Nephron (organoid): ENCODE measurements at regions not wholly inside any gene's neighbourhood (a gene's known extent, or its start where the extent isn't known, plus 50 kb on each side); places are given as distances from the start of the nearest gene placed in this dataset.

ENCODE experiments used
- H3K27ac Mint-ChIP-seq, 3 experiments: 2 replicates each; pipeline ENCODE4 v1.8.0; 2020; ENCODE audit warnings: mixed read lengths in 3 of 3, mild to moderate bottlenecking in 2 of 3, moderate library complexity in 1 of 3
- H3K27me3 Mint-ChIP-seq: 2 replicates; pipeline ENCODE4 v1.8.0; 2021; ENCODE audit warnings: low read depth, mild to moderate bottlenecking, moderate library complexity, mixed read lengths
- H3K36me3 Mint-ChIP-seq: 2 replicates; pipeline ENCODE4 v1.8.0; 2020; ENCODE audit warnings: low read depth, mixed read lengths
- H3K4me1 Mint-ChIP-seq: 2 replicates; pipeline ENCODE4 v1.8.0; 2020; ENCODE audit warnings: mixed read lengths
- H3K4me3 Mint-ChIP-seq, 3 experiments: 2 replicates each; pipeline ENCODE4 v1.8.0; 2020; ENCODE audit warnings: mild to moderate bottlenecking in 3 of 3, mixed read lengths in 3 of 3, moderate library complexity in 2 of 3
- H3K9me3 Mint-ChIP-seq: 2 replicates; pipeline ENCODE4 v1.8.0; 2020; ENCODE audit warnings: mixed read lengths
- TF ChIP-seq, protein P1 (sequence below), 3 experiments: fragments of 200-600 bp; sonication (generic); IDR thresholded peaks; one replicate each; pipeline ENCODE4 v1.5.0; 2021; ENCODE audit warnings: antibody characterized with exemption in 3 of 3; ENCODE audit not compliant: unreplicated experiment in 3 of 3

DNA sequence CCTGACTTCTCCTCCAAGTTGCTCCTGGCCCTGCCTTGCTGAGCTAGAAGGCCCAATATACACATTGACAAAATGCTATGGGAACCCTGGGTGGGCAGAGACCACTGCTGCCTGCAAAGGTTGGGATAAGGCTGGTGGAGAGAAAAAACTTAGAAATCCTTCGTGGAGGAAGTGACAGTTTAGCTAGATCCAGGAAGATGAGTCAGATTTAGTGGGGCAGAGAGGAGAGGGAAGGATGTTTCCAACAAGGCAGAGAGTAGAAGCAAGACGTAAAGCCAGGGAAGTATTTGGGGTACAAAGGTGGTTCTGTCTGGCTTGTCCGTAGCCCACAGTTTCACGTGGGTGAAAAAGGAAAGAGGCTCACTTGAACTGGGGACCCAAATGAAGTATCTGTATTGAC lies 69.0 kb upstream of the CLMN start:
- Mint-ChIP-seq H3K27ac (no peak overlapping the region), H3K4me3 (no peak overlapping the region), H3K4me1 (peaks cover 17% of the 10 kb centered on the region), H3K36me3 (no peaks in the 10 kb centered on the region), H3K27me3 (peaks cover 4% of the 10 kb centered on the region), H3K9me3 (peaks cover 3% of the 10 kb centered on the region)
- TF ChIP-seq, protein P1, sequence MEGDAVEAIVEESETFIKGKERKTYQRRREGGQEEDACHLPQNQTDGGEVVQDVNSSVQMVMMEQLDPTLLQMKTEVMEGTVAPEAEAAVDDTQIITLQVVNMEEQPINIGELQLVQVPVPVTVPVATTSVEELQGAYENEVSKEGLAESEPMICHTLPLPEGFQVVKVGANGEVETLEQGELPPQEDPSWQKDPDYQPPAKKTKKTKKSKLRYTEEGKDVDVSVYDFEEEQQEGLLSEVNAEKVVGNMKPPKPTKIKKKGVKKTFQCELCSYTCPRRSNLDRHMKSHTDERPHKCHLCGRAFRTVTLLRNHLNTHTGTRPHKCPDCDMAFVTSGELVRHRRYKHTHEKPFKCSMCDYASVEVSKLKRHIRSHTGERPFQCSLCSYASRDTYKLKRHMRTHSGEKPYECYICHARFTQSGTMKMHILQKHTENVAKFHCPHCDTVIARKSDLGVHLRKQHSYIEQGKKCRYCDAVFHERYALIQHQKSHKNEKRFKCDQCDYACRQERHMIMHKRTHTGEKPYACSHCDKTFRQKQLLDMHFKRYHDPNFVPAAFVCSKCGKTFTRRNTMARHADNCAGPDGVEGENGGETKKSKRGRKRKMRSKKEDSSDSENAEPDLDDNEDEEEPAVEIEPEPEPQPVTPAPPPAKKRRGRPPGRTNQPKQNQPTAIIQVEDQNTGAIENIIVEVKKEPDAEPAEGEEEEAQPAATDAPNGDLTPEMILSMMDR (IDR thresholded peaks at IDR 0.05; ENCODE audit: unreplicated experiment in 3 of 3) = no peak

DNA sequence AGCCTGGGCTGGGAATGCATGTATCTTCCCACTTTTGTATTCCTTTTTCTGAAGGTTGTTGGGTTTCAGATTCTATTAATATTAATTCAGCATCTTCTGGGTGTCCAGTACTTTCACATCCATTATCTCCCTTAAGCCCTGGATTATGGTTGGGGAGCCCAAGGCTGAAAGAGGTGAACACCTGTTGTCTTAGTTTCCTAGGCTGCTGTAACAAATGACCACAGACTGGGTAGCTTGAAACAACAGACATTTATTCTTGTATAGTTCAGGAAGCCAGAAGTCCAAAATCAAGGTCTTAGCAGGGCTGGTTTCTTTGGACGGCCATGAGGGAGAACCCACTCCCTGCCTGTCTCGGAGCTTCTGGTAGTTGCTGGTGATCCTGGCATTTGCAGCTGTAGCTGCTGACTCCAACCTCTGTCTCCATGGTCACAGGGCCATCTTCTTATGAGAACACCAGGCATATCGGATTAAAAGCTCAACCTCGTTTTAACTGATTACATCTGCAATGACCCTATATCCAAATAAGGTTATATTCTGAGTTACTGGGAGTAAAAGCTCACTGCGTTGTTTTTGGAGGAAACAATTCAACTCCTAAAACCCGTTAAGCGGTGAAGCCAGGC lies 68.2 kb upstream of the CLMN start:
- Mint-ChIP-seq H3K27ac (peak overlapping the region in 2 of 3 experiments; percentile 9 to 29), H3K27me3 (peaks cover 4% of the 10 kb centered on the region), H3K4me1 (peaks cover 17% of the 10 kb centered on the region), H3K36me3 (no peaks in the 10 kb centered on the region), H3K4me3 (no peak overlapping the region), H3K9me3 (peaks cover 3% of the 10 kb centered on the region)
- TF ChIP-seq, protein P1 (IDR thresholded peaks at IDR 0.05; ENCODE audit: unreplicated experiment in 3 of 3) = no peak

DNA sequence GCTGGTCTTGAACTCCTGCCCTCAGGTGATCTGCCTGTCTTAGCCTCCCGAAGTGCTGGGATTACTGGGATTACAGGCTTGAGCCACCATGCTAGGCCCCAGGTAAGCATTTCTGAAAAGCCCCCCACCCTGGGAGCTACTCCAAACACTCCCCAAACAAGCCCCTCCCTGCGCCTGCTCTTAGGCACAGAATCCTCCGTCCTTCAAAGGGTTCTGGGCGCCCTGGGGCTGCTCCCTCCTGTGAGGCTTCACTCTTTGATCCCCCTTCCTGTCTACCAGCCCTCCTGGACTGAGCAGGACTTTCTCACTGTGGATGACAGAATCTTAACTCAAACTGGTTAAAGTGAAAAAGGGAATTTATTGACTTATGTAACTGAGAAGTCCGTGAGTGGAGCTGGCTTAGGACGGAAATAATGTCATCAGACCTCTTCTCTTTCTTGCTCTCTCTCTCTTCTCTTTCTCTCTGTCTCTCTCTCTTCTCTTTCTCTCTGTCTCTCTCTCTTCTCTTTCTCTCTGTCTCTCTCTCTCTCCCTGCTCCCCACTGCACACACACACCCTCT lies 66.9 kb upstream of the CLMN start:
- Mint-ChIP-seq H3K27me3 (peaks cover 8% of the 10 kb centered on the region), H3K36me3 (no peaks in the 10 kb centered on the region), H3K4me1 (peaks cover 17% of the 10 kb centered on the region), H3K27ac (peak overlapping the region in 2 of 3 experiments; percentile 9 to 60), H3K9me3 (peaks cover 7% of the 10 kb centered on the region), H3K4me3 (no peak overlapping the region)
- TF ChIP-seq, protein P1 (IDR thresholded peaks at IDR 0.05; ENCODE audit: unreplicated experiment in 3 of 3) = no peak

DNA sequence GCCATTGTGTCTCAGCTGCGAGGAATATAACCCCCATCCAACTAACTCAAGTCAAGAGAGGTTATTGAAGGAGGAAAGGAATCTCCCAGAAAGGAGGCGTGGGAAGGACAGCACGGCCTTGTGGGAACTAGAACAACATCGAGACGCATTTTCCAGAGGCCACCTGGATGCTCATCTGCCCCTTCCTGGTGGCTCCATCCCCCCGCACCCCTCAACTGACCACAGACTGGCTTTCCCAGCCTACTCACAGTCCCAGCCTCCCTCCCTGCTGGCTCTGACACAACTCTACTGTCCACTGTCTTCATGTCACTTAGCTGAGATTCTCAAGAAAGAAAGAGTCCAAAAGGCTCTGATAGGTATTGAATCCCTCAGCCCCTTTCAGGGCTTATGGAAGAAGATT lies 66.0 kb upstream of the CLMN start:
- TF ChIP-seq, protein P1 (IDR thresholded peaks at IDR 0.05; ENCODE audit: unreplicated experiment in 3 of 3) = no peak
- Mint-ChIP-seq H3K36me3 (no peaks in the 10 kb centered on the region), H3K27ac (no peak overlapping the region), H3K4me1 (peaks cover 17% of the 10 kb centered on the region), H3K4me3 (no peak overlapping the region), H3K27me3 (peaks cover 8% of the 10 kb centered on the region), H3K9me3 (peaks cover 9% of the 10 kb centered on the region)

DNA sequence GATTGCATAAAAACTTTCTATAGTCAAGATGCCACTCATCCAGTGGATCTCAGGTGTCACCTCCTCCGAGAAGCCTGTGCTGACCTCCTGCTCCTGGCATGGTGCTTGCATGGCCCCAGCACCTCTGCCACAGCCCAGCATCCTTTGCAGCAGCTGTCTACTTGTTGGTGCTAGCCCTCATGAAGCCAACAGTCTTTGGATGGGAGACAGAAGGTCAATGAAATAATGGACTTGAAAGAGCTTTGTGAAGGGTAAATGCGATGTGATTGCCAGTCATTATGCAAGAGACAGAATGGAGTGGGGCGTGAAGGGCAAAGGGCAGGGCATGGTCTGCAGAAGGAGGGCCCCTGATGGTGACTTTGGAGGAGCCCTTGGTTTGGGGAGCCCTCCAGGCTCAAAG lies 63.0 kb upstream of the CLMN start:
- Mint-ChIP-seq H3K36me3 (peaks cover 4% of the 10 kb centered on the region), H3K27me3 (peaks cover 8% of the 10 kb centered on the region), H3K27ac (no peak overlapping the region), H3K9me3 (peaks cover 24% of the 10 kb centered on the region), H3K4me3 (no peak overlapping the region), H3K4me1 (peaks cover 7% of the 10 kb centered on the region)
- TF ChIP-seq, protein P1 (IDR thresholded peaks at IDR 0.05; ENCODE audit: unreplicated experiment in 3 of 3) = no peak

DNA sequence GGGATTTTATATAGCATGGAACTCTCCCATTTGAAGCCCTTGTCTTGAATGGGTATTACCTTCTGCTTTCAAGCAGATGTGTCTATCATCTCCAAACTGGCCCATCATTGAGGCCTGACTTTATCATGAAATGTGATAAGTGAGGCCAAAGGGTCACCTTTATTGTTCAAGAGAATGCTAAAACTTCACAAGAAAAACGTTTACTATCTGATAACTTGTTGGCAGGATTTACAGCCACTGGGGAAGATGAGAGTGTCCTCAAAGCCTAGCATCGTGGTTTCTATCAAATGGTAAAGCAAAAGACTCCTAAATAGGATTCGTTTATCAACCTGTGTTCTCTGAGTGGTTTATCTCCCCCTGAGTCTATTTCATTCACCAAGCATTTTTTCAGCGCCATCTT lies 62.0 kb upstream of the CLMN start:
- Mint-ChIP-seq H3K9me3 (peaks cover 30% of the 10 kb centered on the region), H3K4me1 (no peaks in the 10 kb centered on the region), H3K27ac (no peak overlapping the region), H3K4me3 (no peak overlapping the region), H3K36me3 (peaks cover 4% of the 10 kb centered on the region), H3K27me3 (peaks cover 8% of the 10 kb centered on the region)
- TF ChIP-seq, protein P1 (IDR thresholded peaks at IDR 0.05; ENCODE audit: unreplicated experiment in 3 of 3) = no peak
